Ureter (tissue), 1 donor: ENCODE measurements at regions not wholly inside any gene's neighbourhood (a gene's known extent, or its start where the extent isn't known, plus 50 kb on each side); places are given as distances from the start of the nearest gene placed in this dataset.

Experiments
- DNase-seq: peaks from one replicate; pipeline ENCODE4 v3.0.0-alpha.2; 2020; ENCODE audit warnings: low spot score
- donor health status: DM: yes; HTN: yes; CAD: no.

GRCh38 chr18:27632706-27633105 is 447.6 kb upstream of the CHST9 start:
- no peak for DNase-seq

DNA sequence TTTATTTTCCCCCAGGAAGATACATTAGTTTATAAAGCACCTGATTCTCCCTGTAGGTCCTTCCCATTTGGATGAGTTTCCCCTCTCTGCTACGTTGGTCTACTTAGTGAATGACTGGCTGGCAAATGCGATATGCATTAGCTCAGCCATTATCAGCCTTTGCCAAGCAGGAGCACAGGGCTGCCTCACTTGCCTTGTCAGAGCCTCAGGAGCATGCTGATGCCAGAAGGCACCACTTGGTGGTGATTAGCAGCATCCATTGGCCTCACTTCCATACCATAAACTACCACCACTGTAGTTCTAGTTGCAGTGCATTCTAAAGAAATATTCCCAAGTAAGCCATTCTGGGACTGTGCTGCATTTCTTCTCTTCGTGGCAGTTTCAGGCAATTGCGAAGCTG is 442.8 kb upstream of the CHST9 start:
- DNase-seq, result no peak

DNA sequence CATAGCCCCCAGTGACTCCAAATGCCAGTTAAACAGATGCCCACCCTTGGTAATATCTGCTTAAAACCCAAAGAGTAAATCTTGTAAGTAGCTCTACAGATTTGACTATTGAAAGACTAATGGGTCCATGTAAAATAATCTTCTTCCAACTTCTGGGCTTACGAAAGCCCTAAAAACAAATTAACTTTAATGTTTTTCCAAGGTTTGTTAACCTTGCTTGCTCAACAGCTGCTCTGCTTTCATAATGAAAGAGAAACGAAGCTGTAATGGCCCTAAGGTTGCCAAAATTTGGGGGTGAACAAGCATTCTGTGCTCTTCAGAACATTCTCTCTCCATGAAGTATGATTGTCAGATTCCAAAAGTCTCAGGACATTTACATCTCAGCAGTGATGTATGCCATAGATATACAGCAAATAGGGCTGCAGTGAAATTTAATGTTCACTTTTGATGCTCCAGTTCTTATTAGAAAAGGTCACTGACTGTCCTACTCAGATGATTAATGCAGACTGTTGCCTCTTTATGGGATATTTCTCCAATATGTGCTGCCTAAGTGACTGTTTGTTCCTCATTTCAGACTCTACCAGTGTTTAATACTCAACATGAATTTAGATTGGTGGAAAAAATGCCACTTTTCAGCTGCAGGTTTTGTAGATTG is 436.3 kb upstream of the CHST9 start:
- DNase-seq, result no peak

DNA sequence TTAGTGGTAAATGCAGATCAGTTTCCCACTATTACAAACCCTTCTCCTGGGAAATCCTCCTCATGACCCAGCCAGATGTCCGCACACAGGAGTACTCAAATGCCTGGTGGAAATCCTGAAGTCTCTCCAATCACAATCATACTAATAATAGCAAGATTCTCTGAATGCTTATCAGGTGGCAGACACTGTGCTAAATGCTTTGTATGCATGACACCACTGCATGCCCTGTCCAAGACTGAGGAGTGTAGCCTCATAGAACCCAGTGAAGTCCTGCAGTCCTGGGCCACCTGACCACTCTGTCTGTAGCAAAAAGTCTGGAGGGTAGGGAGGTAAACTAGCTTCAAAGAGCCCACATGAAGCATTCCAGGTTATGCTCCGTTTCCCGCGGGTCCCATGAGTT is 434.8 kb upstream of the CHST9 start:
- DNase-seq, result no peak

- no peak for DNase-seq
Measured at GRCh38 chr18:27619090-27619772, 434.1 kb upstream of the CHST9 start.

- DNase-seq, result no peak
Measured at GRCh38 chr18:27616324-27616723, 431.2 kb upstream of the CHST9 start.

GRCh38 chr18:27614951-27615844 is 430.1 kb upstream of the CHST9 start:
- no peak for DNase-seq

GRCh38 chr18:27609221-27609620 is 424.1 kb upstream of the CHST9 start:
- no peak for DNase-seq

DNA sequence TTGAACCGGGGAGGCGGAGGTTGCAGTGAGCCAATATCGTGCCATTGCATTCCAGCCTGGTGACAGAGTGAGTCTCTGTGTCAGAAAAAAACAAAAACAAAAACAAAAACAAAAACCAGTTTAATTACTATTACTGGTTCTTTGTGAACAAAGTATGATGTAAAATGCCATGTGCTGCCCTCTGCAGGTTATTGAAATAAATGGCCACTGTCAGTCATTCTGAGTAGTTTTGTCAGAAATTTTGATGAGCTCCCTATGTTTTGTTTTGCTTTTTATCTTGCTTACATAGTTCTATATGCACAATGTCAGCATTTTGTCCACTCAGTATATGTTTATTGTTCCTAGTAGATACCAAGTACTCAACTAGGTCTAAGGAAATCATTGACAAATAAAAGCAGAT is 423.6 kb upstream of the CHST9 start:
- no peak for DNase-seq

DNA sequence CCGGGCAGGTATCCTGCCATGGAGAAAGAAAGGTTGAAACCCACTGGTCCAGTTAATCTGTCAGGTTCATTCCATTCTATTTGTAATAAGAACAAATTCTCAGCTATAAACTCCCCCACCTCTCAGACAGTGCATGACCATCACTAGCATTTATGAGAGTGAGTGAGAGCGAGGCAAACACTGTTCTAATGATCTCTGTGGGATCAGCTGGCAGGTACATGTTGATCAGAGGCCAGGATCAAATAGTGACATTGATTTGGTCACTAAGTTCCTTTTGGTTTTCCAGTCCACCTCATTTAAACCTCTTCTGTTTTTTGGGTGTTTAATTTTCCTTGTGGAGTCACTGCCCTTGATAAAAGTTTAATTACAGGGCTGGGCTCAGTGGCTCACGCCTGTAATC is 423.1 kb upstream of the CHST9 start:
- DNase-seq, result no peak

DNA sequence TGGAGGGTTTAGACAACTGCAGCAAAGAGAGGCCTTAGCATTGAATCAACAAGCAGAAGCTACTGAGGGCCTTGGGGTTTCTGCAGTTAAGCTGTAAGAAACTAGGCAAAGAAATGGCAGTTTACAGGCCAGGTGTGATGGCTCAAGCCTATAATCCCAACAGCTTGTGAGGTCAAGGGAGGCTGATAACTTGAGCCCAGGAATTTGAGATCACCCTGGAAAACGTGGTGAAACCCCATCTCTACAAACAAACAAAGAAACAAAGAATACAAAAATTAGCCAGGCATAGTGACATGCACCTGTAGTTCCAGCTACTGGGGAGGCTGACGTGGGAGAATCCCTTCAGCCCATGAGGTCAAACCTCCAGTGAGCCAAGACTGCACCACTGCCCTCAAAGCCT is 421.6 kb upstream of the CHST9 start:
- no peak for DNase-seq

DNA sequence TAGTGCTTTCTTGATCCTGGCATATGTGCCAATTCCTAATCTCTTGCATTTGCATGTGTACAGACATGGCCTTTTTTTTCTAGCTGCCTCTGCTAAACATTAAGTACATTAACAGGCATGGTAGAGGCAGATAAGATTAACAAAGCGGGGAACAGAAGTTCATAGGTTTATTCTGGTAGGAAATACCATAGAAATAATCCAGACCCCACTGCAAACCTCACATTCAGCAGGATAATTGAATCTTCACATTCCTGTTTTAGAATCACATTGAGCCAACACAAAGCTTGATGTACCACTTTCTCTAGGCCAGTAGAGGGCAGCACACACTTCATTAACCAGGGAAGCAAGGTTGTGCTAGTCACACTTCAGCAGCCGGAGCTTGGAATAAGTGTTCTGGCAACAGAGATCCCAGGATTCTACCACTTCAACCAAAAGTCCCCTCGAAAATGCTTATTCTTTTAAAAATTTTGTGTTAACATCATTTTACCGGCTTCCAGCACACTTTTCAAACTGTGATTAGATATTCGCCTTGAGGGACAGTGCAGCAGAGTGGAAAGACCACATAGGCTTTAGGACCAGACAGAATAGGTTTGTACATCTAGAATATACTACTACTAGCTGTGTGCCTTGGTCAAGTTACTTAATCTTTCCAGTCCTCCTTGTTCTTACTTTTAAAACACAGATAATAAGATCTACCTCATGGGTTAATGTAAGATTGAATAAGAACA is 420.2 kb upstream of the CHST9 start:
- peak; percentile 50 for DNase-seq

GRCh38 chr18:27604583-27604982 is 419.5 kb upstream of the CHST9 start:
- no peak for DNase-seq

- DNase-seq, result no peak
Measured at GRCh38 chr18:27602092-27602491, 417.0 kb upstream of the CHST9 start.

DNA sequence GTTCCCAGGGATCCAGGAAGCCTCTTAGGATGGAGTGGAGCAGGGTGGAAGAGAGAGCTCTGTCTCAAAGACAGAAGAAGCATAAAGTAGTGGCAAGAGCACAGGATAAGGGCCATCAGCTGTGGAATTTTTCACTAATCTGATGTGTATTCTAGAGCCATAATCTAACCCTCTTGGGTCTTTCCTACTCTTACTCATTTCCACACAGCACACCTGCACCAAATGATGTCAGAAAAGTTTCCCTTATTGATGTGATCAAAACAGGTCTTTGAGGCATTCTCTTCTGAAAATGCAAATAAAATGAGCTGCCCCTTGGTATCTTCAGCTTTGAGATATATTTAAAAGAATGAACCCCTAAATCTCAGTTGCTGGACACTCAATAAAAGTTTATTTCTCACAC is 415.1 kb upstream of the CHST9 start:
- no peak for DNase-seq

DNA sequence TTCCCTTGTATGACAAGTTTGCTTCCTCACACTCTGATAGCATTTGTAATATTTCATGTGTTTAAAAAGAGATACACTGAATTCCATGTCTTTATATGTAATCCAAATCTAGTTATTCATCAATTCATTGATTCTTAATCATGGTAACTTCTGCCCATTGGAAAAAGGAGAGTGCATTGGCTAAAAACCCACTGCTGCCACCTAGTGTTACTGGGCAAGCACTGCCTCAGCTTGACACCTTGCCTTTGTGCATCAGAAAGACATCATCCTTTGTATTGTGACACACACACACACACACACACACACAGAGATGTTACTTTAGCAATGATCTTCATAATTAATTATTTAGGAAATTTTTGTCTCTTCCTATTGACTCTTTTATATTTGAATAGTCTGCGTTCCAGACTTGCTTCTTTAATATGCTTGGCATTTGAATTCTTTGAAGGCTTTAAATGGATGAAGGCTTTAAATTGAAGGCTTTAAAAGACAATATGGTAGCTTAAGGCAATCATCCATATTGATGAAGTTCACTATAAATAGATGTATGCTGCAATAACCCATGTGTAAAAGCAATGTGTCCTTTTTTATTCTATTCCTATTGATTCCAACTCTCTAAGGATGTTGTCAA is 414.2 kb upstream of the CHST9 start:
- DNase-seq, result peak; percentile 56

GRCh38 chr18:27595113-27595838 is 410.2 kb upstream of the CHST9 start:
- DNase-seq, result no peak

DNA sequence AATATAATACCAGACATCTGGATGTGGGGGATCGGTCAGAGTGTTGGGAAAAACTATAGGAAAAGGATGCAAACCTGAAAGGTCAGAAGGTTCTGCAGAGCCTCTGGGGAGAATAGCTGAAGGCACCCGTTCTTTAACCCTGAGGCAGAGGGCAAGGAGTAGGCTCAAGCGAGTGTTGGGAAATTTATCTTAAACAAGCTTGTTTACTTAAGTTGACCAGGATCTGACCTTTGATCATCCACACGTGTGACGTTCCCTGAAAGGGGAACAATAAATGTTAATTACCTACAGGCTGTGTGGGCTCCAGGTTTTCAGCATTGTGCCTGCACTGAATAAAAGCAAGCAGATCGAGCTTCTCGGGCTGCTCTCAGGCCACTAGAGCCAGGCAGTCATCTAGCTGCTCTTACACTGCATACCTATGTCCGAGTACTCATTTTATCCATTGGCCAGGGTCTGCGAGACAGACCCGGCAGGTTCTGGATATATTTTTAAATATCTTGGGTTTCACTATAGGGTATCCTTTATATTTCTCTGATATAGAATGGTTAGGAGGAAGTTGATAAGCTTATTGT is 400.6 kb upstream of the CHST9 start:
- no peak for DNase-seq

DNA sequence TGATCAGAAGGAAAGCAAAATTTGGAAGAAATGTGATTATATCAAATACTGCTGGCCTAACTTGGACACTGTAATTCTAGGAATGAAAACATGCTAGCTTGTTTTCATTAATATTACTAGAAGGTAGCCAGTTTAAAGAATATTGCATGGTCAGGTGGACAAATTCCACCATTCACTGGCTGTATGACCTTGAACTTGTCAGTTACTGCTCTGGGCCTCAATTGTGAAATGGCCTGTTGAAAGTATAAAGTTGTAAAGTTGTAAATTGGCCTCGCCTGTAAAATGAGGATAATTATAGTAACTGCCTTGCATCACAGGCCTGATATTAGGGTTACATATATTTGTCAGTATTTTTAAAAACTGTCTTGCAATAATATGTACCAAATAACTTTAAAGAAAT is 398.4 kb upstream of the CHST9 start:
- no peak for DNase-seq

- no peak for DNase-seq
Measured at GRCh38 chr18:27582760-27583412, 397.8 kb upstream of the CHST9 start.
